ENCODE measurements at regions not wholly inside any gene's neighbourhood (a gene's known extent, or its start where the extent isn't known, plus 50 kb on each side); places are given as distances from the start of the nearest gene placed in this dataset.

- TF ChIP-seq EZH2 (IDR thresholded peaks at IDR 0.05; ENCODE audit: borderline replicate concordance, low read depth, low read length, poor library complexity, severe bottlenecking) (no peak), CTCF (conservative IDR thresholded peaks at IDR 0.05; ENCODE audit: low read depth, low read length) (no peak)
These were observed 398.5 kb upstream of the ADAMTS5 start for GRCh38 chr21:27365394-27365793.

All from A673 (cell line).